GM18508 (cell line): ENCODE measurements at regions not wholly inside any gene's neighbourhood (a gene's known extent, or its start where the extent isn't known, plus 50 kb on each side); places are given as distances from the start of the nearest gene placed in this dataset.
"Not testable (repeated sequence)": the region's sequence is repeated elsewhere in the genome, so short reads cannot be mapped to it uniquely, and the experiment has no call there.

ENCODE experiments used
- ATAC-seq: cut with Tn5 transposase; IDR thresholded peaks from one replicate; pipeline ENCODE4 v1.9.1; 2021; ENCODE audit warnings: moderate number of reproducible peaks; ENCODE audit not compliant: insufficient read depth, unreplicated experiment

DNA sequence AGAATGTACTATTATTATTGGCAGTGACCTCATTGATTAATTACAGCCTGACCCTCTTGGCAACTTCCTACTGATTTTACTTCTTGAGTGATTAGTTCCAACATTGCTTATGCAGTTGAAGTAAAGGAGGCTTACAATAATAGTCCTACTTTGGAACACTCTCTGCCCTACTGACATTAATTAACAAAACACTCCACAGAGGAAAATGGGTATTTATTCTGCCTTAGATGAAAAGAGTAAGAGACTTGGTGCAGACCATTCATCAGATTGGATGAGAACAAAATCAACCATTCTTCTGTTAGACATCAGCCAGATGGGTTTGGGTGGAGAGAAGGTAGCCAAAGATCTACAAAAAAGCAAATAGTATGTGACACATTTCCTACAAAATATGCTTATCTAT is 363.8 kb downstream of the FAT3 start:
- ATAC-seq = no peak

DNA sequence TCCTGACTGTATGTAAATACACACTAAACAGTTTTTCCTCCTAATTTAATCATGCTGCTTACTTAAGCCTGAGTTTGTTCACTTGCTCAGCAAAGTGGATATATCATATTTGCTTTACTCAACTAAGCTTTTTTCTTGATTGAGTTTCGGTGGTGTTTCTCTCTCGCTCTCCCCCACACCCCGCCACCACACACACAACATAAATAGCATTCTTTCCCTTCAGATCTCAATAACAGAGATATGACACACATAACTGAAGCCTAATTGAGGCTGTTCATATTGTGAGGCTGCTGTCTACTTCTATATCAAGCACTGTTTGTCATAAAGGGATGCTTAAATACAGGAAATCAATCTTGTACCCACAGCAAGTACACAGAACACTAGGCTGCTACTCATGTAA is 364.9 kb downstream of the FAT3 start:
- ATAC-seq = no peak

DNA sequence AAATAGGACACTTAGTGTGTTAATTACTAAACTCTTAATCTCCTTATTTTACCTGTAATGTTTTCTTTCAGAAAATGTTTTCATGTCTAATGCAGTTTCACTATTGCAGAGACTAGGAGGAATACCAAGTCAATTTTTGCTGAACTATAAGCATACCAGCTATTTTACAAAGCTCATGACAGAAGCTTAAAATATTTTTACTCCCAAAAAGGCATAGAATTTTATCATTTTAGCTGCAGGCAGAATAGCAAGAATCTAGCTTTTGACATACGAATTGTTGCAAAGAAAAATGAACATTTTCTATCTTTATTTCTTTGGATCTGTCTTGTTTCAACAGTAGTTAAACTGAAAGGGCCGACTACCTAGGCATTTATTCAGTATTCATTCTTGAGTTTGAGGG is 366.9 kb downstream of the FAT3 start:
- ATAC-seq = no peak

DNA sequence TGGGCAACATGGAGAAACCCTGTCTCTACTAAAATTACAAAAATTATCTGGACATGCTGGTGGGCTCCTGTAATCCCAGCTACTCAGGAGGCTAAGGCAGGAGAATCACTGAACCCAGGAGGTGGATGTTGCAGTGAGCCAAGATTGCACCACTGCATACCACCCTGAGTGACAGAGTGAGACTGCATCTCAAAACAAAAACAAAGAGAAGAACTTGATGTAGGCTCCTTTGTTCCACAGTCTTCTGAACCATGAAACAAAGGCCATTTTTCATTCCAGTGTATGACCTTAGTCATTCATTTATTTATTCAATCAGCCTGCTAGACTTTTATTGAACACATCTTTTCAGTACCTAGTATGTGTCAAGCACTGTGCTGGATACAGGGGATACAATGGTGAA is 369.6 kb downstream of the FAT3 start:
- no peak for ATAC-seq

DNA sequence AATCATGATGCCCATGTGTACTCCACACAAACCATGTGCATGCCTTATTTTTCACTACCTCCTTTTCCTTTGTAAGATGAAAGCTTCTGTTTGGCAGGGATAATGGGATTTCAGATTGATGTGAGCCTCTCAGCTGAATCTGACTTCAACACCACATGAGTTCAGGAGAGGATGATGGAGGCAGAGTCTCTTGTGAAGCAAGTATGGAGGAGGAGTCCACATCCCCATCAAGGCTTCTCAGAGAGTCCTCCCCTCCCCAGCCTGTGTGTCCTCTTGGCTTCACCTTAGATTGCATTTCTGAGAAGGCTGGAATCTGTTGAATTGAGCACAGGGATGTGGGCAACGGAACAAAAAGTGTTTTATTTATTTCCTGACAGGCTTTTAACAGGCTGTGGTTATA is 370.4 kb downstream of the FAT3 start:
- ATAC-seq = no peak

DNA sequence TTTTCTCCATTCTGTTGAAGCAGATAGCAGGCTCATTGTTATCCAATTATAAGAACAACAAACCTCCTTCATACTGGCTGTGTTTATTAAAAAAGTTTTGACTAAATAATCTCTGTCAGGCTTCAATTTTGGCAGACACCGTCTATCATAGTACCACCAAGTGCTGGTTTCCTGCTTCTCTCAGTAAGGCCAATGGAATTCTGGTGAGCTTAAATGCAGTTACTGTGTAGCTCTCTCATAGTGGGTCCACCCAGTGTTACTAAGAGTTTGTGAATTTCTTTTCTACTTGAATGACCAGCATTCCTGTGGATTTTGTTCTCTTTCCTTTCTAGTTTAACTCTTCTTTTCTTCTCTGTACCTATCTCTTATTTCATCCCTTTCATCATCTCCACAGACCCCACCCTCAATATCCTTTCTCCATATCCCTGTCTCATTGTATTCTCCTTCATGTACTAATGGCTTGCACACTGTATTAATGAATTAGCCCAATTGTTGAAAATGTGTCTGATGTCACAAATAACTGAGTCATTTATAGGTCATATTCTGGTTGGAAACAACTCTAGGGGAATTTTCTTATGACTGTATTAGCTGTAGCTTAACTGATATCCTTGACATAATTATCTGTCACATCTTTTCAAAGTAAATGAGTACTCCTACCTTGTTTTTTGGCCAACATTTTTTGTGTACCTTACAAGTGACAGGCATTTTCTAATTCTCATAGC is 372.1 kb downstream of the FAT3 start:
- ATAC-seq = no peak

DNA sequence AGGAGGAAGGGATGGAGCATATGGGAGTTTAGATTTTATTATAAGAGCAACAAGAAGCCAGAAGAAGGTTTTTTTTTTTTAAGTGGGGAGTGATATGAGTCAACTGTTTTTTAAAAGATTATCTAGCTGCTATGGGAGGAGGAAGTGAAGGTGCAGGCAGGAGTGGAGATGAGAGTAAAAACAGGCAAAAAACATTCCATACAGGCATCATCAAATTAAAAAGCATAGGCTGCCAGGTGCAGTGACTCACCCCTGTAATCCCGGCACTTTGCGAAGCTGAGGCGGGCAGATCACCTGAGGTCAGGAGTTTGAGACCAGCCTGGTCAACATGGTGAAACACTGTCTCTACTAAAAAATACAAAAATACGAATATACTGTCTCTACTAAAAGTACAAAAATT is 368.4 kb upstream of the MTNR1B start:
- no peak for ATAC-seq

DNA sequence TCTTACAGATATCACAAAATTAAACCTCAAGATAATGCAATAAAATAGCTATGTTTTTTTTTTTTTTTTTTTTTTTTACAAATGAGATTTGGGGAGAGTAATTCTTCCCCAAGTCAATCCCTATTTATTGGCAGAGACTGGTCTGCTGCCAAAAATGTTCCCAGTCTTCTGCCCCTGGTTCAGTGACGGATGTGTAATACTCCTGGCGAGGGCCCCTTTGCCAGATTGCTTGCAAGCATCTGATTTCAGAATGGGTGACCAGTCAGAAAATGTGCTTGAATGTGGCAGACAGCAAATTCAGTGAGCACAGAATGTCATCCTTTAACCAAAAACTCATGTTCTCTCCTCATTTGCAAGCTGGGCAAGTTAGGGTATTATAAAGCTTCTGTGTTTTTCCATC is 363.8 kb upstream of the MTNR1B start:
- ATAC-seq = no peak

DNA sequence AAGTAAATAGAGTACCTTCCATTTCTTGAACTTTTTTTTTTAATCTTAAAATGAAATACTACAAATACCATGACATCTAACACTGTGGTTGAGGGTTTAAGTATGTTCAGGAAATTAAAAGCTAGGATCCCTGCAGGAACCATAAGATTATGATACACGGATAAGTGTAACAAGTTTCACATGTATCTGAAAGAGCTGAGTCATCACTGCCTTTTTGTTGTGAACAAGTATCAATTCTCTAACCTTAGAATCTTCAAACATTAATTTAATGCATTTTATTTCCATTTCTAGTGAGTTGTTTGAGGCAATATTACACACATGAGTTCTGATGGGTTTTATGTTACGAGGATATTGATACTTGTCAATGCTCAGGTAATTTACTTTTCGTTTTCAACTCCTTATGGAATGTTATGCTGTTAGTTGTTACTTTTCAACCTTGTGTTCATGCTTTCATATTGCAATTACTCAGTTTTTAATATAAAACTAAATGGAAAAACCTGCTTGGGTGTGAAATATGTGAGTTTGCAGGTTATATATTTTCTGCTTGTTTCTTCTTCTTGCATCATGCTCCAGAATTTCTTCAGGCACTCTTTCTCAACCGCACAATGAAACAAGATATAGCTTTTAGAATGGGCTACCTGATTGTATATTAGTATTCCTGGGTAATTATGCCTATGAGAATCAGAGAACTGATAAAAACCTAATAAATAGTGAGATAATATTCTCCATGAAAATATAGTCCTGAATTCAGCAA is 361.3 kb upstream of the MTNR1B start:
- no peak for ATAC-seq

DNA sequence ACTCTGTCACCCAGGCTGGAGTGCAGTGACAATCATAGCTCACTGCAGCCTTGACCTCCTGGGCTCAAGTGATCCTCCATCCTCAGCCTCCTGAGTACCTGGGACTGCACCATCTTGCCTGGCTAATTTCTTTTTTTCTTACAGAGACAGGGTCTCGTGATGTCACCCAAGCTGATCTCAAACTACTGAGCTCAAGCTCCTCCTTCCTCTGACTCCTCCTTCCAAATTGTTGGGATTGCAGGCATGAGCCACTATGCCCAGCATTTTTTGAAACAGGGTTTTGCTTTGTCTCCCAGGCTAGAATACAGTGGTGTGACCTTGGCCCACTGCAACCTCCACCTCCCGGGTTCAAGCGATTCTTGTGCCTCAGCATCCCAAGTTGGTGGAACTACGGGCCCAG is 358.3 kb upstream of the MTNR1B start:
- no peak for ATAC-seq

DNA sequence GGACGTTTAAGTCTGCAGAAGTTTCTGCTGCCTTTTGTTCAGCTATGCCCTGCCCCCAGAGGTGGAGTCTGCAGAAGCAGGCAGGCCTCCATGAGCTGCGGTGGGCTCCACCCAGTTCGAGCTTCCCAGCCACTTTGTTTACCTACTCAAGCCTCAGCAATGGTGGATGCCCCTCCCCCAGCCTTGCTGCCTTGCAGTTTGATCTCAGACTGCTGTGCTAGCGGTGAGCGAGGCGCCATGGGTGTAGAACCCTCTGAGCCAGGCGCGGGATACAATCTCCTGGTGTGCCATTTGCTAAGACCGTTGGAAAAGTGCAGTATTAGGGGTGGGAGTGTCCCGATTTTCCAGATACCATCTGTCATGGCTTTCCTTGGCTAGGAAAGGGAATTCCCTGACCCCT is 351.4 kb upstream of the MTNR1B start:
- ATAC-seq = not testable (repeated sequence)

DNA sequence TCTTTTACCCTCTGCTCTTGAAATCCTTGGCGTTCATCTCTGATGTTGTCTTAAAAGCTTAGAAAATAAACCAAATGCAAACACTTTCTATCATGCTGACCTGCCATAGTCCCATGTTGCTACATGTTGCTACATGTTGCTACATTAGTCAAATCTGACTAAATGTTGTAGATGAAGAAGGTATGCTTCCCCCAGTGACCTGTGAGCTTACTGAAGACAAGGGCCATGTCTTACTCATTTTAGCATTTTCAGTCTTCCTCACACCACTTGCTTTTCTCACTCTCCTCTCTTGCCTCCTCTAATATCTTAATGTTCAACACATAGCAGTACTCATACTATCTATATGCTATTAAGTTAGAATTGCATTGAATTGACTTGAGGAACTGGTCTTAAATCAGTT is 346.4 kb upstream of the MTNR1B start:
- no peak for ATAC-seq

DNA sequence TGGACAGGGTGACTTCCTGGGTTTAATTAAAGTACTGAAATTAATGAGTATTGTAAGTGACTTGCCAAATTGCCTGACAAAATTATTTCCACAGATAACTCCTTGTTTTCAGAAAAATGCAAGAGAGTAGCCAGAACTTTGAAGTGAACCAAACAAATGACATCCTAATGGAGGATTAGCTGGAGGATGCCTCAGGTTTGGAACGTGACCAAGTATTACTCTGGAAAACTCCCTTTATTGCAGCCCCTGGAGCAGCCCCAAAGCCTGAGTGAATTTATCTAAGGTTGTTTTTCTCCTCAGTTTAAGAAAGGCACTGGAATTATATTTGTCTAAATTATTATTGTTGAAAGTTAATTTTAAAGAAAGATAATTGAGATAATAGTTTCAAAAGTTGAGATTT is 343.6 kb upstream of the MTNR1B start:
- no peak for ATAC-seq

DNA sequence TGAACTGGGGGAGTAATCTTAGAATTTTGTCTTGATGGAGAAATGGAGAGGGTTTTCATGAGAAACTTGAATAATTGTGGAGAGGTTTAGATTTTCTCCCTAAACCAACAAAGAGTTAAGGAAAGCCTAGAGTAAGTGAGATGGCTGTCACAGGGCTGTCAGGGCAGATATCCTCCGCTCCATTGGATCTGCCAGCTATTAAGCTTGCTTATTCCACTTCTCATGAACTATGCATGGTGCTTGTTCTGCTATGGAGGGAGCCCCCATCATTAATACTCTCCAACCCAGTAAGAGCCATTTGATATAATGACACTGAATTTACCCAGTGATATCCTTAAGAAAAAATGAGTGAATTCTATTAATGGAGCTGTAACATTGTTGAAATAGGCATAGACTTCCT is 342.8 kb upstream of the MTNR1B start:
- no peak for ATAC-seq

DNA sequence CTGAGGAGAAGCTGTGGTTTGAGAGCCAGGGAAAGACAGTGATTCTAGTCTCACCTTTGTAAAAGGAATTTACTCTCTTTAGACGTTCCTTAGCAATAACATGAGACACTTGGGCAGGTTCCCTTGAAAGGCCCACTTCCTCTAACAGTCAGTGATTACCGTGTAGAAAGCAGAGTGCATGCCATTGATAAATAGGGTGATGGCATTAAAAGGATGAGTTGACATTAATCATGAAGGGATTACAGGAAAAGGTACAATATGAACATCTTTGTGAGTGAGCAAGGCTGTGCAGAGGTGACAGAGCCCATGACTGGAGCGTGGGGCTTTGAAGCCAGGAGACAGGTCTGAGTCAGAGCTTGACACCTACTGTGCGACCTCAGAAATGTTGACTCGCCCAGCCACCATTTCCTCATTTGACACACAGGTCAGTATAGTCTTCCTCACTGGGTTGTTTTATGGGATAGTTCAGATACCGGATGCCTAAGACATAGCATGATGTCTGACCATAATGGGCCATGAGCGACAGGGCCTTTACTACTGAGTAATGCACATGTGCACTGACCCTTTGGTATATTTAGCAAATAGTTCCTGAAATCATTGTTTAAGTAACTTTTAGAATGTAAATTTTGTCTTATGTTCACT is 341.7 kb upstream of the MTNR1B start:
- no peak for ATAC-seq

DNA sequence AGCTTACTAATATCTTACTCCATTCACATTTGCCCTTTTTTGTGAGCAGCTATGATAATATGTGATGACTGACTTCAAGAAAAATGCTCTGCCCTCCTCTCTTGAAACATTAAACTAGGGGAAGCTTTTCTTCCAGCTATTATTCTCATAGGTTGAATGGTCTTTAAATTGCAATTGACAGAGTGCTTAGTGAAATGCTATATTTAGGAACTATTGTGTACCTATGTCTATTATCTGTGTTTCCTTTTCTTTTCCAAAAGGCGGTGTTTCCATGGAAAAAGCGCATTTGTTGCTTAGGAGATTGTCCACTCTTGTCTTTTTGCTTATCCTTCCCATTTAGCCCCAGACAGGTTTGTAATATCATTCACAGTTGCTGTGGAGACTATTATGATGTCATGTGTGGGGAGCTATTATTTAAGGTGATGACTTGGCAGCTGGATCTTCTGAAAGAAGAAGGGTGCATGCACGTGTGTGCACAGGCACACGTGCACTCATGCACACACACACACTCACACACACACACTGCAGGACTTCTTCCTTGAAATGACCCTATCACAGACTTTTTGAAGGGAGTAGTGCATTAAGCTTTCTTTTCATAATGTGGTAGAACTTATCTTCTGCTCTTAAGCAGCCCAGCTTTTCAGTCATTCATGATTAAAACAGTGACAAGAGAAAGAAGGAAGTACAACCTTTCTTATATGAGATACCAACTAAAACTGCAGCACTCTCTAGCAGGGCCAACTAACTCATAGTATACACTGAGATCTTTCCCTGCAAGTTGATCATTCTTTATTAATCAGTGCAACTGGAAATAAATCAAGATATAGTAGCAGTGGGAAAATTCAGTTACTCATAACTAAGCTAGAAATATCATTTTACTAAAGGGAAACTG is 340.8 kb upstream of the MTNR1B start:
- ATAC-seq = no peak

DNA sequence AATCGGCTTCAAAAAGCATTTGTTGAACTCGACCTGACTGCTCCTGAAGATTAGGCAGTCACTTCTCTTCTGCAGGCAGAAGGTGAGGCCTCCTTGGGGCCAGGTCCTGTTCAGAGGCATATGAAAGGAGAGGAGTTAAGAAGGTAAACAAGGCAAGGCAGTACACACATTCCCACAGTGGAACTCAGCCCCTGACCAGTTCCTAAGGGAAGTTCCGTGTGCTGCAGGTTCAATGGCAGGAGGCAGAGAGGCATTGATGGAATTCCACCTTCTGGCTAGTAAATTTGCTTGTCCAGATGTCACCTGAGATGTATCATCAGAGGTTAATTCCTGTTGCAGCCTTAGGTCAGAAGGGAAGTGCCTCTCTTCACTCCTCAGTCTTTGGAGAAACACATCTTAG is 337.0 kb upstream of the MTNR1B start:
- no peak for ATAC-seq

DNA sequence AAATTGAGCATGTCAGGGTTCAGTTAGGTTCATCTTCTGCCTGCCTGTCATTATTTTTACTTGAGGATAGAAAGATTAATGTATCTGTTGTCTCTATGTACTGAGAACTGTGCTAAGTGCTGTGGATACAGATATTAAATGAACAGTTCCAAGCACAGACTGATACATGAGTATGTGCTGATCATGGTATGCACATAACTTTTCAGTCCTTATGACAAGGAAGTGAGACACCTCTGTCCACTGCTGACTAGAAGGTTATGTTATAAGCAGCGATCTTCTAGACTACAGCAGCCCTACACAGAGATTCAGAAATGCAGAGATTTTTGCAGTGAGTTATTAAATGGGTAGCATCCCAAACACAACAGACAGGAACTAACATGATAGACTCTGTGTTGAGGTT is 335.6 kb upstream of the MTNR1B start:
- ATAC-seq = no peak

DNA sequence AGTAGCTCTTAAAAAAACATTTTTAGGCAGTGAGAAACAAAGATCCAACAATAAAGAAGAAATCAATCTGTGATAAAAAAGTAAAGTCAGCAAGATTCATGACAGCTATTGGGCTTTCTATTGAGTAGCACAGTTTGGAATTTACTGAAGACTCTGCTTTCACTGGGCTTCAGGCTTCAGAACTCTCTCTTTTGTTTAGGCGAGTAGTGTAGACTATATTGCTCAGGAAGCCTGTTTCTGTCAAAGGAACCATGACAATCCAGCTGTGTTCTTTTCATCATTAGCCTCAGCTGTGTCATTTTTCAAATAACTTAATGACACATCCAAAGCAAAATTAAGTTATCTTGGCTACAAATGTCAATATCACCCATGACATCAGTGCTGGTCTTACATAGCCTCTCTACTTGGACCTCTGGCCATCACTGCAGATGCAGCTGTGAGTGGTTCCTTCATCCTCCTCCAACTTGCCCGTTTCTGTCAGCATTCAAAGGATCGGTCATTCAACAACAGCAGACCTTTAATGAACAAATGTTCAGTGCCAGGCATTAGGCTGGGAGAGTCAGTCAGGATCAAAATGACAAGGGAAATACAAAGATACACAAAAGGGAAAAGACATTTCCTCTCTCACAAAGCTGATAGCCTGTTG is 332.8 kb upstream of the MTNR1B start:
- ATAC-seq = no peak

DNA sequence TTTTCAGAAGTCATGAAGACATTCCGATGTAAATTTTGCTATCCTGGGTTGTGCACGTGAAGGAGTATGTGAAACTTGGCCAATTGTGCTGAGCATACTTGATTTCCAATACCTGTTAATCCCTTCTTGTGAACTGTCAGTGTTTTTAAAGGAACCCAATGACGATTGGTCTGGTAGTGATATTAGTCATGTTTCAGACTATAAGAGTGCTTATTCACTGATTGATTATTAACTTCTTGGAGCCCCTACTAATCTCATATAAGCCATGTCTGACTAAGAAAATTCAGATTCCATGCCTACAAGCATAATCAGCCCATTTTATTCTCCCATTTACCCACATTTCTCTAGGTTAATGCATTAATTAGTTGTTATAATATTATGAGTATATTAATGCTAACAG is 330.8 kb upstream of the MTNR1B start:
- peak; percentile 76 for ATAC-seq
